HT1080 (cell line): ENCODE measurements at regions not wholly inside any gene's neighbourhood (a gene's known extent, or its start where the extent isn't known, plus 50 kb on each side); places are given as distances from the start of the nearest gene placed in this dataset.

Source experiments
- DNase-seq: peaks from one replicate; pipeline ENCODE4 v3.0.0-alpha.2; 2015; ENCODE audit warnings: low read depth

GRCh38 chr20:57948180-57948955 lies 238.6 kb upstream of the PMEPA1 start:
- DNase-seq: no peak

- DNase-seq: peak; percentile 21
Measured at GRCh38 chr20:57947421-57948179, 237.8 kb upstream of the PMEPA1 start.

- DNase-seq: no peak
Measured at GRCh38 chr20:57946559-57947315, 236.9 kb upstream of the PMEPA1 start.

- no peak for DNase-seq
Measured at GRCh38 chr20:57944988-57945387, 235.2 kb upstream of the PMEPA1 start.

- DNase-seq: no peak
Measured at GRCh38 chr20:57943950-57944349, 234.1 kb upstream of the PMEPA1 start.

- DNase-seq: no peak
Measured at GRCh38 chr20:57943291-57943690, 233.5 kb upstream of the PMEPA1 start.

- no peak for DNase-seq
Measured at GRCh38 chr20:57941604-57942381, 232.0 kb upstream of the PMEPA1 start.

- DNase-seq: no peak
Measured at GRCh38 chr20:57940868-57941522, 231.2 kb upstream of the PMEPA1 start.

- DNase-seq: no peak
Measured at GRCh38 chr20:57940376-57940775, 230.6 kb upstream of the PMEPA1 start.

GRCh38 chr20:57939499-57939898 lies 229.7 kb upstream of the PMEPA1 start:
- no peak for DNase-seq

- peak; percentile 27 for DNase-seq
Measured at GRCh38 chr20:57938158-57939108, 228.6 kb upstream of the PMEPA1 start.

- DNase-seq: no peak
Measured at GRCh38 chr20:57936636-57937385, 227.0 kb upstream of the PMEPA1 start.

GRCh38 chr20:57934913-57935312 lies 225.1 kb upstream of the PMEPA1 start:
- no peak for DNase-seq

GRCh38 chr20:57934007-57934805 lies 224.4 kb upstream of the PMEPA1 start:
- DNase-seq: peak; percentile 39

GRCh38 chr20:57932227-57932864 lies 222.5 kb upstream of the PMEPA1 start:
- no peak for DNase-seq

GRCh38 chr20:57930351-57930750 lies 220.5 kb upstream of the PMEPA1 start:
- no peak for DNase-seq

GRCh38 chr20:57928181-57928967 lies 218.6 kb upstream of the PMEPA1 start:
- peak; percentile 30 for DNase-seq
